Stimulated activated CD8-positive, alpha-beta memory T cell treated with anti-CD3 and anti-CD28 coated beads, Interleukin-2, amount 100 ng/mL, for 48 hours (primary cell): ENCODE measurements at regions not wholly inside any gene's neighbourhood (a gene's known extent, or its start where the extent isn't known, plus 50 kb on each side); places are given as distances from the start of the nearest gene placed in this dataset.

ENCODE experiments used
- DNase-seq, 2 donors: peaks; one replicate each; pipeline ENCODE4 v3.0.0-alpha.2; 2020; ENCODE audit warnings: low read depth in 2 of 2

DNA sequence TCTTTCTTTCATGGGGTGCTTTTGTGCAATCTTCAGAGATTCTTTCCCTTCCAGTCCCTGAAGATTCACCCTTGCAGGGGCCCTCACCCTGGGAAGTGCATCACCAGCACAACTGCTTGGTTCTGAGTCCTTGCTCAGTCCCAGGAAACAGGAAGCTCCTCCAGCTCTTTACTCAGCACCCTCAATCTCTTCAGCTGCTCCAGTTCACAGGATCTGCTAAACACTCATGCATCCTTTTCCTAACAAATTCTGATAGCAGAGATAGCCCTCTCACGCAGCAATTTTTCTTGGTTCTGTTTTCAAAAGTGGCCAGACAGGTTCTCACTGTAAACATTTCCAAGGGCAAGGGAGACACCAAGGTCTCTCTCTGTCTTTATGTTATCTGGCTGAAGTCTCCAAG is 823.1 kb downstream of the LIG4 start:
- no peak for DNase-seq

GRCh38 chr13:107387525-107387924 is 819.6 kb upstream of the ARGLU1 start:
- DNase-seq: no peak

GRCh38 chr13:107379407-107380155 is 811.6 kb upstream of the ARGLU1 start:
- DNase-seq: no peak

DNA sequence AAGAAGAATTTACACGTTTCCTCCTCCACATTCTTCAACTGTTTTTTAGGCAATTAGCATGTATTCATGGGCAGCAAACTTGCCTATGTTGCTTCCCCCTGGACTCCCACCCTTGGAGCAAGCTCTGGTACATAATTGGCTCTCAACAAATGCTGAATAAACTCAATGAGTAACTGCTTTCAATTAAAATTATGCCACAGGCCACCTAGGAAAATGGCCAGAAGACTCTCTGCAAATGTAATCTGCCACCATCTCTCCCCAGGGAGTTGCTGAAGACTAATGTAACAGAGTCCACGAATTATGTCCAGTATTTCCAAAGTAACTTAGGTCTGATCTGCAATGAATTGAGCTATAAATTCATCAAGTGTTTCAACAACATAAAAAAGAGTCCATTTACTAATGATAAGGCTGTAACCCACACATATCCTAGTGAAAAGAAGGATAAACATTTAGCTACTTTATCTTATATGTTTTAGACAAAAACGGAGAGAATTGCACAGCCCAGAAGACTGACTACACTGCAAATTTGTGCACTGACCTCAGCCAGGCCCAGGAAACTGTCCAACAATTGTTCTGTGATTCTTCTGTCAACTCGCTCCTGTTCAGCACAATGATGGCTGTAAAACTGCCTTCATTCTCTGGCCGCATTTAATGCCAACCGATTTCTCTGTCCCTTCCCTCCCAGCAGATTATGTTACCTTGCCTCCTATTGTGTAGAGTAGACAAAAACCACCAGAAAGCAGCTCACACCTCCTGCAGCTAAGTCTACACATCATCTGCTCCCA is 808.6 kb upstream of the ARGLU1 start:
- no peak for DNase-seq

- no peak for DNase-seq
Measured at GRCh38 chr13:107375701-107376340, 807.9 kb upstream of the ARGLU1 start.

GRCh38 chr13:107374038-107374437 is 806.1 kb upstream of the ARGLU1 start:
- DNase-seq: no peak

- DNase-seq: no peak
Measured at GRCh38 chr13:107373551-107373950, 805.6 kb upstream of the ARGLU1 start.

DNA sequence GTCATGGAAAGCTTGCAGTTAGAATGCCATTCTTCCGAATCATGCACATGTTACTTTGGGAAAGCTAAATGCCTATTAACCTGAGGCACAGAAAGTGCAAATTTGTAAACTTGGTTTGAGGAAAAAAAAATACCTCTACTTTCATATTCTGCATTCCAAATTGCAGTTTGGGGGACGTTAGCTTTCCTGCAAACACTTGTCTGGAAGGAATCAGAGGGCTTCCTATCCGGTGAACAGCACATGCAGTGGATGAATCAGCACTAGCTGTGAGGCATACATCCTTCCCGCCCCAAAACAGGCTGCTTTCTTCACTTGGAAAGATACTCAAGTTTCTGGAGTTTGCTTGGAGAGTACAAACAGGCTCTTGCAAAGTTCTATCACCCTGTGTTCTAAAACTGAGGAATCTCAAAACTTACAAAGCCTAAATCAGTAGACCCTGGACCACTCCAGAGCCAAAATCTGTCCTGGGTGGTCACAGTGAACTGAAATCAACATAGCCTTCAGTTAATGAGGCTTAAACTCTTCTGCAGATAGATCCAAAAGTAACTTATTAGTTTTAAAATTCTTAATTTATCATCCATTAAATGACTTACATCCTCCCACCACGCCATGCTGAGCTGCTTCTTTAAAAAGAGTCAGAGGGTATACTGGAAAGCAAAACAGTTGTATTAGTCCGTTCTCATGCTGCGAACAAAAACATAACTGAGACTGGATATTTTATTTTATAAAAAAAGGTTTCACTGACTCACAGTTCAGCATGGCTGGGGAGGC is 802.3 kb upstream of the ARGLU1 start:
- DNase-seq: no peak

DNA sequence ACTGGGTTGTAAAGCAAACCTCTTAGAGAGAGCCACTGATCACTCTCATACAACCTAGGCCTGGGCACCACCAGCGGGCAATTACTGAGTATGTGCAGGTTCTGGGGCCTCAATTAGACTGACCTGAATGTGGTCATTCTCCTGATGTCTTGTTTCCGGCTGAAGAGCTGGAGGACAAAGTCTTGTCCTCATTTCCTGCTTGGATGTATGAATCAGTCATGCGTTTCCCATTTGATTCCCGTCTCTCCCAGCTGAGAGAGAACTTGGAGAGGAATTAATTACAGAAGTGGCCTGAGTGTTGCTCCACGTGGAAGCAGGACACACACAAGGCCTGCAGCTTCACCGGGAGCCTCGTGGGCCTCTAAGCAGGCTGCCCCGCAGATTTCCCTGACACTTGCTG is 799.3 kb upstream of the ARGLU1 start:
- DNase-seq: no peak

DNA sequence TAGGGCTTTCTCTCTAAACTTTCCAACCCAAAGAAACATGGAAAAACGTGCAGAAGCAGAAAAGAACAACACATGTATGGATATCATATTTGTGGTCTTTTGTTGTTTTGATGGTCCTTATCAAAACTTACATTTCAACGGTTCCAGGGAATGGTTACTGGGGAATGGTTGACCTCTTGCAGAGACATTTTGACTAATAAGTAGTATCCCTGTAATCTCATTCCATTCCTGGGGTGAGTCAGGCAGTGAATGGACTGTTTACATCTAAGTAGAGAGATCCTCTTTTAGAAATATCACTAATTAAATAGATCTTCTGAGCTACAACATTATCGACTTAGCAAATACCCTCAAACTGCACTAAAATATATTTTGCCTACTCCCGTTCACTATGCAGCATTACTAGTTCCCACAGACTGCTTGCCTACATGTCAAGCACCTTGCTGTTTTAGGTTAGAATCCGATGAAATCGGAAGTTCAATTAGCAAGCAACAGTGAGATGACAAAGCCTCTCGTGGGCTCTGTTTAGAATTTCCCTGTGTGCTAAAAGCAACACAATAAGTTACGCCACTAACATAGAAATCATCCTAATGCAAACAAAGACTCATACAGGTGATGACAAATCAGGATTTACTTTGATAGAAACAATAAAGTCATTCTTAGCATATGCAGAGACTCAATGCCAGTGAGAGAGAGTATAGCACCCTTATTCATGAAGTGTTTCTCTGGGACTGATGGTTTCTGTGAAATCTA is 797.7 kb upstream of the ARGLU1 start:
- no peak for DNase-seq

DNA sequence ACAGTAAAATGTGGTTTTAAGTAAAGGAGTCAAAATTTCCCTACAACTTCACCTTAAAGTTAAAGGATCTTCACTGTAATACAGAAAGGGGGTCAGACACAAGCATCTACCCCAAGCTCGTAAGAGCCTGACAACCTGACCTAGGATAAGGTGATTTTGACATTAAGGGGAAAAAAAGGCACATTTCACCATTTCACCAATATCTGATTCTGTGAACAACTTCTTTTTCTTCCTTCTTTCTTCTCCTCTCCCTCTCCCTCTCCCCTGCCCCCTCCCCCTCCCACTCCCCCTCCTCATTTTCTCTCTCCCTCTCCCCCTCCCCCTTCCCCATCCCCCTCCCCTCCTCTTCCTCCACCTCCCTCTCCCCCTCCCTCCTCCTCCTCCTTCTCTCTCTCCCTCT is 796.7 kb upstream of the ARGLU1 start:
- no peak for DNase-seq

- no peak for DNase-seq
Measured at GRCh38 chr13:107361666-107362065, 793.7 kb upstream of the ARGLU1 start.

DNA sequence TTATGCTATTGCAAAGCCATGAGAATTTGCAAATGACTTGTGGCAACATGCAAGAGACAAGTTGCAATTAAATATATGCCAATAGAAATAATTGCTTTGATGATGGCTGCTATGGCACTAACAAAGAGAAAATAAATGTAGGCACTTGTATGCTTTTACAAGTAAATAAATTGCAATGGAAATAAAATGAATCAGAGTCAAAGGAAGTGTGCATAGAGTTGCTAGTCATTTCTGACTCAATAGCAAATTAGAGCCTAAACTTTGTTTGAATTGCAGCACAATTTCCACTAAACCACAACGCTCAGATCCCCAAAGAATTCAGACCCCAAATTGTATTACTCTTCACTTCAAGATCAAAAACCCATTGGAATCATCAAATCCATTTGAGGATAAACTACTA is 792.1 kb upstream of the ARGLU1 start:
- no peak for DNase-seq

DNA sequence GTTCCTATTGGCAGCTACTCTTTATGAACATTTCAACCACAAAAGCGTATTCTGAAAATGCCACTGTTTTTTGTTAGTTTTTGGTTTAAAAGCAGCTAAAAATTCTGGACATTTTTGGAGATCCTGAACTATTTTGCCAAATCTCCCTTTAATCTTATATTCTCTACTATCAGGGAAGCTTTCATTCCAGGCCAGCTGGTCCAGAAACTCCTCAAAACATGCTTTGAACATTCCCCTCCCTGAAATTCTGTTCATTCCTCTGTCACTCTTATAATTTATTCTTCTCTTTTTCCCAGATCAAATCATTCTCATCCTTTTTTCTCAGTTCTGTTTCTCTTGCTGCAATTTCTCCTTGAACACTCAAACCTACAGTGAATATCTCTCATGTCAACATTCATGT is 790.9 kb upstream of the ARGLU1 start:
- DNase-seq: no peak

GRCh38 chr13:107351305-107351704 is 783.4 kb upstream of the ARGLU1 start:
- DNase-seq: no peak

DNA sequence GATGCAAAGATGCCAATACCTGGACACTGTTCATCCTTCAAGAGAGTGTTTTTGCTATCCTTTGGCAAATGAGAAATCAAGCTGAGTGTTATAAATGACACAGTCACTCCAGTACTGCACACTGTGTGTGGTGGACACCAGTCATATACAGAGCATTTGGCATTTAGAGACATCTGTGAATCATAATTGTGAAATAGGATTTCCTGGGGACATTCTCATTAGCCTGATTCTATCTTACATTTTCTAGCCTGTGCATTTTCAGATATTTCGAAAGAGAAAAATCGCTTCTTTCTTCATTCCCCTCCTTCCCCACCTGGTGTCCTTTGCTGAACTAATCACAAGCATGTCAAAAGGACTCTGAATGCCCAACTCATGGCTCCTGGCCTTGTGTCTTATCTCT is 781.0 kb upstream of the ARGLU1 start:
- DNase-seq: no peak

DNA sequence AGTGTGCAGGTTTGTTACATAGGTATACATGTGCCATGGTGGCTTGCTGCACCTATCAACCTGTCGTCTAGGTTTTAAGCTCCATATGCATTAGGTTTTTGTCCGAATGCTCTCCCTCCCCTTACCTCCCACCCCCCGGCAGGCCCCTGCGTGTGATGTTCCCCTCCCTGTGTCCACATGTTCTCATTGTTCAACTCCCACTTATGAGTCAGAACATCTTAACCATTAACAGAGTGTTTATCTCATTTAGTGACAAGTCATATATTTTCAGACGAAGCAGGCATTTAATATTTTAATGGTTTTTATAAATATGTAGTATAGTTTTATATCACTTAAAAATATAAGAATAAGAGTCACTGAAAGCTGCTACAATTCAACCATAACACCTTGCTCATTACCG is 780.5 kb upstream of the ARGLU1 start:
- no peak for DNase-seq

GRCh38 chr13:107347641-107348369 is 779.9 kb upstream of the ARGLU1 start:
- DNase-seq: no peak

GRCh38 chr13:107342747-107343146 is 774.8 kb upstream of the ARGLU1 start:
- no peak for DNase-seq

DNA sequence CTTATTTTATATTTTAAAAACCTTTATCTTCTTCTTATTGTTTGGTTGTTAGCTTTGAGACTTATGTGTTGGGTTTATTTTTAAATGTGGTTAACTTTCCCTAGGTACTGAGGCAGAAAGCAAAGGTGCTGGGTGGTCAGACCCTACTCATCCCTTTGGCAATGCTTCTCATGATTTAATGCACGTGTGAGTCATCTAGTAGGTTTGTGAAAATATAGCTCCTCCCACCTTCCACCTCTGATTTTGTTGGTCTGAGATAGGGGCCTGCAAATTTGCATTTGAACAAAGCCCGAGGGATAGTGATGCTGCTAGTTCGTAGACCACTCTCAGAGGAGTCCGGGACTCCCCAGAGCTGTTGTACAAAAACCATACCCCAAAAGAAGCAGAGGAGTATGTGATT is 771.3 kb upstream of the ARGLU1 start:
- no peak for DNase-seq

- no peak for DNase-seq
Measured at GRCh38 chr13:107332188-107332587, 764.3 kb upstream of the ARGLU1 start.
